ENCODE measurements at regions not wholly inside any gene's neighbourhood (a gene's known extent, or its start where the extent isn't known, plus 50 kb on each side); places are given as distances from the start of the nearest gene placed in this dataset.
A peak's percentile ranks its signal among the peaks of the same experiment; 100 is the strongest.

DNA sequence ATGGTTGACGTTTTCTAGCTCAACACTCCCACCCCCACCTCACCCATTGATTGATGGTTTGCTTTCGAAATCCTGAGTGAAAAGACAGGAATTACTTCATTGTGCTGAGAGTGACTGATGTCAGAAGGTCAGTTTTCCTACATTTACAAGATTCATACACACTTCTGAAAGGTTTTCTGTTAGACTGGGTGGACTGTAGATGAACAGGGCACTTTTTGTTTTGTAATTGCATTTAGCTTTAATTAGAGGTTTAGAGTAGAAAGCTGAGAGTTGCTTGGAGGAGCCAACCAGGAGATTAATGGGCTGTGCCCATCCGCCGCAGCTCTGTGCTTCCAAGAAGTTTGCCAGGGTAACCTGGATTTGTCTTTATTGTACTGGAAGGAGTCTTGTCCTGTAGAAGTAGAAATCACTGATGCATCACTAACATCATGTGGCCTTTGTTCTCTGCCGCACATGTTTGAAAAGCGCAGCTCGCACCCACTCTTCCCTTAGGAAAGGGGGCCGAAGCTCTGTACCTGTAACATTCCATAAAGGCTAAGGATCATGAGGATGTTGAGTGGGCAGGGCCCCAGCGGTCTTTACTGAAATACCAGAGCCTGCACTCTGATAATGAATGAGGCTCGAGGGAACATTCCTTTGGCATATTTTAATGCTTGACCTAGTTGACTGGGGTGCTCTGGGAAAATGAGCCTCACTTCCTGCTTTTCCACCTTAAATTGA, 267.6 kb upstream of the DMRT1 start:
- DNase-seq (ENCODE audit: low spot score) = no peak
- H3K27ac ChIP-seq = no peak overlapping the region; the same call in 1 of the 2 replicates
- TF ChIP-seq, protein P1, sequence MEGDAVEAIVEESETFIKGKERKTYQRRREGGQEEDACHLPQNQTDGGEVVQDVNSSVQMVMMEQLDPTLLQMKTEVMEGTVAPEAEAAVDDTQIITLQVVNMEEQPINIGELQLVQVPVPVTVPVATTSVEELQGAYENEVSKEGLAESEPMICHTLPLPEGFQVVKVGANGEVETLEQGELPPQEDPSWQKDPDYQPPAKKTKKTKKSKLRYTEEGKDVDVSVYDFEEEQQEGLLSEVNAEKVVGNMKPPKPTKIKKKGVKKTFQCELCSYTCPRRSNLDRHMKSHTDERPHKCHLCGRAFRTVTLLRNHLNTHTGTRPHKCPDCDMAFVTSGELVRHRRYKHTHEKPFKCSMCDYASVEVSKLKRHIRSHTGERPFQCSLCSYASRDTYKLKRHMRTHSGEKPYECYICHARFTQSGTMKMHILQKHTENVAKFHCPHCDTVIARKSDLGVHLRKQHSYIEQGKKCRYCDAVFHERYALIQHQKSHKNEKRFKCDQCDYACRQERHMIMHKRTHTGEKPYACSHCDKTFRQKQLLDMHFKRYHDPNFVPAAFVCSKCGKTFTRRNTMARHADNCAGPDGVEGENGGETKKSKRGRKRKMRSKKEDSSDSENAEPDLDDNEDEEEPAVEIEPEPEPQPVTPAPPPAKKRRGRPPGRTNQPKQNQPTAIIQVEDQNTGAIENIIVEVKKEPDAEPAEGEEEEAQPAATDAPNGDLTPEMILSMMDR (conservative IDR thresholded peaks at IDR 0.05; ENCODE audit: low read depth) = no peak
- CTCF ChIA-PET = no interaction called here
- POLR2A ChIA-PET (ENCODE audit: low non-redundant PET) = no interaction called here

DNA sequence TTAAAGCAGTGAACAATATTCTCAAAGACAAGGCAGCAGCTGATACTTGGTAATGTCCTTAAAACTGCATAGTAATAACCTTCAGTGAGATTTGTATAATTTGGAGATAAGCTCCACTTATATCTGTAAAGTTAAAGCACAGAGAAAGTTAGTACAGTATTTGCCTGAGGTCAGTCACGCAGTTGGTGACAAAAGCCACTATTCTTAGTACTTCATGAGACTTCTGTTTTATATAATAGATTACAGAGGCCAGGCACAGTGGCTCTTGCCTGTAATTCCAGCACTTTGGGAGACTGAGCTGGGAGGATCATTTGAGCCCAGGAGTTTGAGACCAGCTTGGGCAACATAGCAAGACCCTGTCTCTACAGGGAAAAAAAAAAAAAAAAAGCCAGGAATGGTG, 266.4 kb upstream of the DMRT1 start:
- no peak for DNase-seq (ENCODE audit: low spot score)
- no peak overlapping the region for H3K27ac ChIP-seq
- POLR2A ChIA-PET (ENCODE audit: low non-redundant PET) = no interaction called here
- TF ChIP-seq, protein P1 (conservative IDR thresholded peaks at IDR 0.05; ENCODE audit: low read depth) = no peak
- CTCF ChIA-PET = no interaction called here

DNA sequence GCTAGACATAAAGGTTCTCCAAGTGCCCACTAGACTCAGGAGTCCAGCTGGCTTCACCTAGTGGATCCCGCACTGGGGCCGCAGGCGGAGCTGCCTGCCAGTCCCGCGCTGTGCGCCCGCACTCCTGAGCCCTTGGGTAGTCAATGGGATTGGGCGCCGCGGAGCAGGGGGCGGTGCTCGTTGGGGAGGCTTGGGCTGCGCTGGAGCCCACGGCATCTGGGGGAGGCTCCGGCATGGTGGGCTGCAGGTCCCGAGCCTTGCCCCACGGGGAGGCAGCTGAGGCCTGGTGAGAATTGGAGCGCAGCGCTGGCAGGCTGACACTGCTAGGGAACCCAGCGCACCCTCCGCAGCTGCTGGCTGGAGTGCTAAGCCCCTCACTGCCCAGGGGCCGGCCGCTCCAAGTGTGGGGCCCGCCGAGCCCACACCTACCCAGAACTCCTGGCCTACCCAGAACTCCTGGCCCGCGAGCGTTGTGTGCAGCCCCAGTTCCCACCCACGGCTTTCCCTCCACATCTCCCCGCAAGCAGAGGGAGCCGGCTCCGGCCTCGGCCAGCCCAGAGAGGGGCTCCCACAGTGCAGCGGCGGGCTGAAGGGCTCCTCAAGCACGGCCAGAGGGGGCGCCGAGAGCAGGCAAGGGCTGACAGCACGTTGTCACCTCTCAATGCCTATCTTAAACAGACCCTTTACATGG, 260.7 kb upstream of the DMRT1 start:
- DNase-seq (ENCODE audit: low spot score) = no peak
- TF ChIP-seq, protein P1 (conservative IDR thresholded peaks at IDR 0.05; ENCODE audit: low read depth) = no peak
- no peak overlapping the region for H3K27ac ChIP-seq
- ChIA-PET CTCF (no interaction called here), POLR2A (ENCODE audit: low non-redundant PET) (no interaction called here)

DNA sequence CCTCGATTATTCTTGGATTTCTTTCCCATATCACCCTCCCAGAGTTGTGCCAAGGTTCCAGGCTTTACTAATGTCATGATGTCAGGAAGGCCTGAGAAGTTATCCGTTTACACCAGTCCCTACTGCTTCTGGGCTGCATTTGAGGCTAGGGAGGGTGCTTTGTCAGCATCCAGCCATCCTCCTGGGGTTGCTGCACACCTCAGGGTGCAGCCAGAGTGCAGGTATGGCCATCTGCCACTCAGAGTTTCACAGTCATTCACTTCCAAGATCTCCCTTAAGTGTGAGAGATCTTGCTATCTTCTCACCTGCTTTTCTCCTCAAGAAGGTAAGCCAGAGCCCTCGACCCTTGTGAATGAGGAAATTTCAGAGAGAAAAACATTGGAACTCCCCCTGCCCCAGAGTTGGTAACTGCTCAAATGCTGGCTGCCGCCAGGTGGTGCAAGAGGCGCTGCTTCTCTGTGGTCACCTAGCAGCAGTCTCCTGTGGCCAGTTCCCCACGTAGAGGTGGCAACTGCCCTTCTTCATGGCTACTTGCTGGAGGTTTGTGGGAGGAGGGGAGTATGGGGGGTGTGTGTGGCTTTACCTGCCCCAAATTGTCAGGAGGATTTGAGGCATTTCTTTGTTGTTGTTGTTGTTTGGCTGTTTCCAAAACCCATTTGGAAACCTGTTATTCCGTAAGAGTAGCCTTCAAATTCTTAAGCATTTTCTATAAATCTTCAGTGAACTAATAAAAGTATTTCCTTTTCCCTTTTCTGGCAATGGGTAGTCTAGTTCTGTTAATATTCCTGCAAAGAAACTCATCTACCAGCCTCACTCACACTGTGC, 259.6 kb upstream of the DMRT1 start:
- ChIA-PET POLR2A (ENCODE audit: low non-redundant PET) (no interaction called here), CTCF (no interaction called here)
- TF ChIP-seq, protein P1 (conservative IDR thresholded peaks at IDR 0.05; ENCODE audit: low read depth) = no peak
- peak overlapping the region; percentile 15 for H3K27ac ChIP-seq
- no peak for DNase-seq (ENCODE audit: low spot score)

DNA sequence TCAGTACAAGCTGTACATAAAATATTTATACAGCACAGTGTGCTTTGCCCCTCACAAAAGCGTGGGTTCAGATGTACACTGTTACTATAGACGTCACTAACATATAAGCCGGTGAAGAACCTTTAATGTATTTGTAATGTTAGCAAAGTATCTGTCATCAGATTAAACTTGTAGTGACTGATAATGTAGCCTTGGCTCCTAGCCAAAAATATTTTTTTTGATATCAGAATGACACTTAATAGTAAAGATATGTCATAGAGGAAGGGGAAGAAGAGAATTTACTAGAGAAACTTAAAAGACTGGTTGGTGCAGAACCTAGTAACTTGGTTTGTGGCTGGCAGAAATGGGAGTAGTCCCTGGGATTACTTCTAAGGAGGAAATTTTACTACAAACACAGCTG, 258.7 kb upstream of the DMRT1 start:
- ChIA-PET POLR2A (ENCODE audit: low non-redundant PET) (no interaction called here), CTCF (no interaction called here)
- TF ChIP-seq, protein P1 (conservative IDR thresholded peaks at IDR 0.05; ENCODE audit: low read depth) = no peak

DNA sequence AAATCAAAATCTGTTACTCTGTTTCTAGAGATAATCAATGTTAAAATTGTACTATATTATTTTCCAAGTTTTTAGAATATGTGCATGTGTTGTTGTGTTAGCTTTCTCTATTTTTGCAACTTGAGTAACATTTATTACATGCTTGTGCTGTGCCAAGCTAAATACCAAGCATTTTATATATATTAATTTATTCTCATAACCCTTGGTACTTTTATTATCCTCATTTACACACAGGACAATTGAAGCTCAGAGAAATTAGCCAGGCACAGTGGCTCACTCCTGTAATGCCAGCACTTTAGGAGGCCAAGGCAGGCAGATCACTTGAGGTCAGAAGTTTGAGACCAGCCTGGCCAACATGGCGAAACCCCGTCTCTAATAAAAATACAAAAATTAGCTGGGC, 254.0 kb upstream of the DMRT1 start:
- peak overlapping the region; percentile 58 for H3K27ac ChIP-seq

More for the DNA sequence above, 258.7 kb upstream of the DMRT1 start:
- no peak for DNase-seq (ENCODE audit: low spot score)
- no peak overlapping the region for H3K27ac ChIP-seq

More for the DNA sequence above, 254.0 kb upstream of the DMRT1 start:
- ChIA-PET CTCF (no interaction called here), POLR2A (ENCODE audit: low non-redundant PET) (no interaction called here)
- TF ChIP-seq, protein P1 (conservative IDR thresholded peaks at IDR 0.05; ENCODE audit: low read depth) = no peak
- DNase-seq (ENCODE audit: low spot score) = no peak
